ENCODE measurements at regions not wholly inside any gene's neighbourhood (a gene's known extent, or its start where the extent isn't known, plus 50 kb on each side); places are given as distances from the start of the nearest gene placed in this dataset.

- H3K4me3 ChIP-seq (ENCODE audit: low read length): no peak overlapping the region
- no peaks in the 10 kb centered on the region for H4K20me1 ChIP-seq (ENCODE audit: low read length)
- ChIA-PET CTCF (interaction anchor here (0.6 to 2.0 kb wide), 5 partner anchors 113 to 454 kb away, joined by 3 to 6 read pairs (median 4); no protein-coding TSS in a partner anchor), POLR2A (ENCODE audit: unreplicated experiment) (interaction anchor here (0.5 kb wide), 1 partner anchor 208 kb away, joined by 3 read pairs; no protein-coding TSS in a partner anchor)
- no peak overlapping the region for H2AFZ ChIP-seq (ENCODE audit: low read length)
- H3K9me3 ChIP-seq (ENCODE audit: low read length): 0 out of 2 replicates have a peak, but pooled peaks cover 6% of the 10 kb centered on the region
- H3K9me2 ChIP-seq (replicated peaks; ENCODE audit: low read length): no peaks in the 10 kb centered on the region
- no peaks in the 10 kb centered on the region for H3K79me2 ChIP-seq (ENCODE audit: low read length)
- H3K27me3 ChIP-seq (ENCODE audit: low read length): no peaks in the 10 kb centered on the region
- intact Hi-C loops (cut with micrococcal nuclease): loop anchor here (1.0 to 5.0 kb wide), 4 partner anchors 113 to 450 kb away; no protein-coding TSS in a partner anchor
- TF ChIP-seq CTCF (conservative IDR thresholded peaks at IDR 0.05; ENCODE audit: low read depth, low read length) (peak; percentile 58), EZH2 (IDR thresholded peaks at IDR 0.05; ENCODE audit: low read length, unreplicated experiment) (no peak)
- no peak overlapping the region for H3K9ac ChIP-seq (ENCODE audit: low read length)
- ATAC-seq: peak; percentile 95
- no peaks in the 10 kb centered on the region for H3K36me3 ChIP-seq (ENCODE audit: low read depth, low read length)
- H3K4me2 ChIP-seq (ENCODE audit: low read length): no peak overlapping the region
- H3K27ac ChIP-seq (ENCODE audit: low read length): no peak overlapping the region
- H3F3A ChIP-seq (ENCODE audit: low read length, unreplicated experiment): no peaks in the 10 kb centered on the region
- peak; percentile 47 for DNase-seq
- H3K4me1 ChIP-seq (ENCODE audit: insufficient read depth, low read length): no peaks in the 10 kb centered on the region
- BruUV-seq (replicated peaks): no TSS peak
Measured at GRCh38 chr10:55287346-55287745, 486.3 kb upstream of the PCDH15 start.

GRCh38 chr10:55283031-55283430 is 482.0 kb upstream of the PCDH15 start:
- H3K4me2 ChIP-seq (ENCODE audit: low read length): no peak overlapping the region

More at GRCh38 chr10:55283031-55283430, 482.0 kb upstream of the PCDH15 start:
- Histone ChIP-seq H3K79me2 (ENCODE audit: low read length) (no peaks in the 10 kb centered on the region), H3K4me3 (ENCODE audit: low read length) (no peak overlapping the region), H4K20me1 (ENCODE audit: low read length) (no peaks in the 10 kb centered on the region), H3K9me3 (ENCODE audit: low read length) (no peaks in the 10 kb centered on the region), H3K27me3 (ENCODE audit: low read length) (no peaks in the 10 kb centered on the region), H3K36me3 (ENCODE audit: low read depth, low read length) (no peaks in the 10 kb centered on the region), H3K9me2 (replicated peaks; ENCODE audit: low read length) (no peaks in the 10 kb centered on the region), H3K4me1 (ENCODE audit: insufficient read depth, low read length) (no peaks in the 10 kb centered on the region), H2AFZ (ENCODE audit: low read length) (no peak overlapping the region), H3K27ac (ENCODE audit: low read length) (no peak overlapping the region), H3F3A (ENCODE audit: low read length, unreplicated experiment) (no peaks in the 10 kb centered on the region), H3K9ac (ENCODE audit: low read length) (no peak overlapping the region)
- DNase-seq: peak; percentile 34
- BruUV-seq (replicated peaks): no TSS peak
- intact Hi-C loops (cut with micrococcal nuclease): no loop called here
- no peak for TF ChIP-seq CTCF (conservative IDR thresholded peaks at IDR 0.05; ENCODE audit: low read depth, low read length)
- TF ChIP-seq EZH2phosphoT487 (IDR thresholded peaks at IDR 0.05; ENCODE audit: borderline replicate concordance, low read length): no peak
- TF ChIP-seq EZH2 (IDR thresholded peaks at IDR 0.05; ENCODE audit: low read length, unreplicated experiment): no peak
- POLR2A ChIA-PET (ENCODE audit: unreplicated experiment): interaction anchor here (0.6 kb wide), 1 partner anchor 283 kb away, joined by 3 read pairs; no protein-coding TSS in a partner anchor
- peak; percentile 38; the same call in 1 of the 2 replicates for ATAC-seq
- CTCF ChIA-PET: no interaction called here
